Progenitor cell of endocrine pancreas (in vitro differentiated cells): ENCODE measurements at regions not wholly inside any gene's neighbourhood (a gene's known extent, or its start where the extent isn't known, plus 50 kb on each side); places are given as distances from the start of the nearest gene placed in this dataset.

Experiments used
- DNase-seq: peaks from one replicate; pipeline ENCODE4 v3.0.0; 2021; ENCODE audit warnings: low spot score; ENCODE audit not compliant: unreplicated experiment
- H3K27ac Mint-ChIP-seq: 2 replicates; pipeline ENCODE4 v1.8.0; 2021; ENCODE audit warnings: mild to moderate bottlenecking, moderate library complexity, mixed read lengths
- H3K27me3 Mint-ChIP-seq: 2 replicates; pipeline ENCODE4 v1.8.0; 2021; ENCODE audit warnings: mixed read lengths
- H3K36me3 Mint-ChIP-seq: 2 replicates; pipeline ENCODE4 v1.8.0; 2022; ENCODE audit warnings: mixed read lengths; ENCODE audit not compliant: insufficient read depth
- H3K4me1 Mint-ChIP-seq: 2 replicates; pipeline ENCODE4 v1.8.0; 2021; ENCODE audit warnings: low read depth, mixed read lengths
- H3K4me3 Mint-ChIP-seq: 2 replicates; pipeline ENCODE4 v1.8.0; 2021; ENCODE audit warnings: low read depth, mild to moderate bottlenecking, moderate library complexity, mixed read lengths
- H3K9me3 Mint-ChIP-seq: 2 replicates; pipeline ENCODE4 v1.8.0; 2021; ENCODE audit warnings: low read depth, mixed read lengths
- TF ChIP-seq, protein P1 (sequence below): fragments of 200-600 bp; sonication (generic); IDR thresholded peaks from one replicate; pipeline ENCODE4 v1.5.0; 2021; ENCODE audit warnings: antibody characterized with exemption, mild to moderate bottlenecking; ENCODE audit not compliant: unreplicated experiment

GRCh38 chrX:11976663-11977062, 161.6 kb upstream of the FRMPD4 start:
- H3K4me1 Mint-ChIP-seq: peaks cover 5% of the 10 kb centered on the region
- no peak overlapping the region for H3K27ac Mint-ChIP-seq
- no peak for DNase-seq
- no peaks in the 10 kb centered on the region for H3K27me3 Mint-ChIP-seq
- H3K36me3 Mint-ChIP-seq: no peaks in the 10 kb centered on the region
- peaks cover 19% of the 10 kb centered on the region for H3K9me3 Mint-ChIP-seq
- H3K4me3 Mint-ChIP-seq: no peak overlapping the region
- TF ChIP-seq, protein P1, sequence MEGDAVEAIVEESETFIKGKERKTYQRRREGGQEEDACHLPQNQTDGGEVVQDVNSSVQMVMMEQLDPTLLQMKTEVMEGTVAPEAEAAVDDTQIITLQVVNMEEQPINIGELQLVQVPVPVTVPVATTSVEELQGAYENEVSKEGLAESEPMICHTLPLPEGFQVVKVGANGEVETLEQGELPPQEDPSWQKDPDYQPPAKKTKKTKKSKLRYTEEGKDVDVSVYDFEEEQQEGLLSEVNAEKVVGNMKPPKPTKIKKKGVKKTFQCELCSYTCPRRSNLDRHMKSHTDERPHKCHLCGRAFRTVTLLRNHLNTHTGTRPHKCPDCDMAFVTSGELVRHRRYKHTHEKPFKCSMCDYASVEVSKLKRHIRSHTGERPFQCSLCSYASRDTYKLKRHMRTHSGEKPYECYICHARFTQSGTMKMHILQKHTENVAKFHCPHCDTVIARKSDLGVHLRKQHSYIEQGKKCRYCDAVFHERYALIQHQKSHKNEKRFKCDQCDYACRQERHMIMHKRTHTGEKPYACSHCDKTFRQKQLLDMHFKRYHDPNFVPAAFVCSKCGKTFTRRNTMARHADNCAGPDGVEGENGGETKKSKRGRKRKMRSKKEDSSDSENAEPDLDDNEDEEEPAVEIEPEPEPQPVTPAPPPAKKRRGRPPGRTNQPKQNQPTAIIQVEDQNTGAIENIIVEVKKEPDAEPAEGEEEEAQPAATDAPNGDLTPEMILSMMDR: no peak

DNA sequence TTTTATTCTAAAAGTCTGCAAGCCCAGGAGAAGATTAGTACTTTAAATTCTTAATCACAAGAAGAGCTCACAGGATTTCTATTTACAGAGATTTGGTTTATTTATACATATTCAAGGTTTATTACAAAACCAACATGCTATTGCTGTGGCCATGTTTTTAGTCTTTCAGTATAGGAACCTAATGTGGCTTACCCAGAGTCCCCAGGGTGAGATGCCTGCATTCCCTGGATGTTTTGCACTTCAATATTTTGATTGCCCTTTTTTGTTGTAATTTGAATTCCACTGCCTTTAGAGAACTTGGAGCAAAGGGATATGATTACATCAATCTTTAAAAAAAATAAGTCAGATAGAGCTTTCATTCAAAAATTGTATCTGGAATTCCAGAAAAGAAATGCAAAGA, 146.0 kb upstream of the FRMPD4 start:
- Mint-ChIP-seq H3K4me3 (no peak overlapping the region), H3K27me3 (no peaks in the 10 kb centered on the region), H3K4me1 (no peaks in the 10 kb centered on the region), H3K36me3 (no peaks in the 10 kb centered on the region), H3K9me3 (peaks cover 35% of the 10 kb centered on the region), H3K27ac (no peak overlapping the region)
- no peak for DNase-seq
- TF ChIP-seq, protein P1: no peak

DNA sequence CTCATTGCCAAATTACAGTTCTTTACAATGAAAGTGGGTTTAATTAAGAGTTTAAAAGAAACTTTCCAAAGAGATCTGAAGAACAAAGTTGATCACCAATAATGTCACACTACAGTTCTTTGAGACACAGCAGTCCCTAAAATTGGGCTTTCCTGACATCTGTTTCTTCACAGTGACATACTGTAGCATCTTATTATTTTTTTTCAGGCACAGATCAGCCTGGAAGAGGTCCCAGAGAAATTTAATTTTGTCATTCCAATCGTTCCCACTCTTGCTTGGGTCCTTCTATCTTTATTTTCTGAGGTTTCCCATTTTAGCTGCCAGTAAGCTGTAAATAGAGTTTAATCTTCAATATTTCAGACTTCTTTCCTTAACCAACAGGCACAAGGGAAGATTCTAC, 143.1 kb upstream of the FRMPD4 start:
- H3K27me3 Mint-ChIP-seq: no peaks in the 10 kb centered on the region
- H3K4me3 Mint-ChIP-seq: no peak overlapping the region
- TF ChIP-seq, protein P1: no peak
- no peak for DNase-seq
- no peak overlapping the region for H3K27ac Mint-ChIP-seq
- H3K4me1 Mint-ChIP-seq: no peaks in the 10 kb centered on the region
- peaks cover 26% of the 10 kb centered on the region for H3K9me3 Mint-ChIP-seq
- H3K36me3 Mint-ChIP-seq: no peaks in the 10 kb centered on the region

DNA sequence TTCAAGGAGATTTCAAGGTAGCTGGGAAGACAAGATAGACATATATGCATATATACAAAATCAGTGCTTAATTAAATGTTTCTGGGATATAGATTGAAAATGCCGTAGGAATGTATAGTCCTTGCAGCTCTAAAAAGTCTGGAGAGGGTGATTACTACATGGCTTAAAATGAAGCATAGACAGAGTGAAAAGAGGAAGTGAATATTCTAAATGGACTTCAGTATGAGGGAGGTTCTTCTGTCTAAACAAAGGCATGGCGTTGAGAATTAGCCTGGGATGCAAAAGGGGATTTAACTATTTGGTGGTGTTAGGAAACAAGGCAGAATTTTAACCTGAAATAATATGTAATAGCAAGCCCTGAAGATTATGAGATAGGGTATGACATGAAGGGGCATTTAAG, 141.5 kb upstream of the FRMPD4 start:
- H3K9me3 Mint-ChIP-seq: peaks cover 33% of the 10 kb centered on the region
- H3K4me3 Mint-ChIP-seq: no peak overlapping the region
- H3K27me3 Mint-ChIP-seq: no peaks in the 10 kb centered on the region
- no peaks in the 10 kb centered on the region for H3K36me3 Mint-ChIP-seq
- no peaks in the 10 kb centered on the region for H3K4me1 Mint-ChIP-seq
- no peak for DNase-seq
- no peak overlapping the region for H3K27ac Mint-ChIP-seq
- TF ChIP-seq, protein P1: no peak

DNA sequence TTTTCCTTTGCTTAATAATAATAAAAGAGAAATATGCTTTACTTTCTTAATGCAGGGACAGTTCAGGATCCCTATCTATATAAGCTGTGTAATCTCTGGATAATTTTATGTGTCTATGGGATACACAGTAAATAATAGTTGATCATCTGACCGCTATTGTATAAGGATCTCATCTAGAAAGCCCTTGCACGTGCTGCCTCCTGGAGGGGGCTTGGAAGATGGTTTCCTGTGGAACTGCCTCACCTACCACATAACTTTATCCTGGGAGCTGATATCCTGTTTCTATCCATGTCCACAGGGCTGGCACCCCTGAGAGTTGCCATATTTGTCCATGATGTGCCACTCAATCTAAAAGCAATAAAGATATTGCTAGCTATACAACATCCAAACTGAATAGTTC, 139.3 kb upstream of the FRMPD4 start:
- no peak overlapping the region for H3K4me3 Mint-ChIP-seq
- no peaks in the 10 kb centered on the region for H3K36me3 Mint-ChIP-seq
- TF ChIP-seq, protein P1: no peak
- no peaks in the 10 kb centered on the region for H3K27me3 Mint-ChIP-seq
- peaks cover 28% of the 10 kb centered on the region for H3K9me3 Mint-ChIP-seq
- no peak overlapping the region for H3K27ac Mint-ChIP-seq
- H3K4me1 Mint-ChIP-seq: no peaks in the 10 kb centered on the region
- DNase-seq: no peak
